H1 (cell line): ENCODE measurements at regions not wholly inside any gene's neighbourhood (a gene's known extent, or its start where the extent isn't known, plus 50 kb on each side); places are given as distances from the start of the nearest gene placed in this dataset.

Experiments
- ATF2 ChIP-seq: IDR thresholded peaks from 2 replicates; pipeline ENCODE4 v1.6.1; 2012; ENCODE audit warnings: low read length, inconsistent platforms
- CTBP2 ChIP-seq: IDR thresholded peaks from 2 replicates; pipeline ENCODE4 v1.7.0; 2011; ENCODE audit warnings: borderline replicate concordance, mild to moderate bottlenecking, moderate library complexity, mixed read lengths, low read length; ENCODE audit not compliant: insufficient read depth, insufficient read length
- CTCF ChIP-seq, 3 experiments: IDR thresholded peaks; 1 replicate in 2 of 3; 2 replicates in 1 of 3; pipeline versions ENCODE4 v1.5.1 to v1.6.1; 2011; ENCODE audit warnings: low read length in 3 of 3, mild to moderate bottlenecking in 3 of 3, inconsistent platforms in 2 of 3, low read depth in 1 of 3, moderate library complexity in 1 of 3; ENCODE audit not compliant: insufficient read depth in 1 of 3; ENCODE audit errors: control extremely low read depth in 1 of 3
- POLR2AphosphoS5 ChIP-seq: IDR thresholded peaks from 2 replicates; pipeline ENCODE4 v1.6.1; 2011; ENCODE audit warnings: low read depth, low read length

GRCh38 chr20:48132834-48133233 lies 347.6 kb upstream of the SULF2 start:
- TF ChIP-seq POLR2AphosphoS5 (no peak), CTBP2 (no peak), CTCF (IDR thresholded peaks at IDR 0.05; ENCODE audit: control extremely low read depth in 1 of 3, insufficient read depth in 1 of 3, low read depth in 1 of 3, low read length in 3 of 3) (no peak), ATF2 (no peak)
